ENCODE measurements at regions not wholly inside any gene's neighbourhood (a gene's known extent, or its start where the extent isn't known, plus 50 kb on each side); places are given as distances from the start of the nearest gene placed in this dataset.

GRCh38 chrX:96436105-96436504 lies 248.5 kb upstream of the DIAPH2 start:
- no peak overlapping the region for H3K4me3 ChIP-seq (ENCODE audit: low read length)
- POLR2A ChIA-PET, result no interaction called here
- Mint-ChIP-seq H3K27ac (no peak overlapping the region), H3K9me3 (peaks cover 0 to 1% (median 0%) of the 10 kb centered on the region in 11 donors), H3K4me1 (no peaks in the 10 kb centered on the region), H3K36me3 (no peaks in the 10 kb centered on the region), H3K4me3 (no peak overlapping the region), H3K27me3 (peaks cover 0 to 4% (median 2%) of the 10 kb centered on the region in 5 donors)
- DNase-seq (no peak), ATAC-seq (no peak)
- H3K27ac ChIP-seq (ENCODE audit: low read depth, low read length), result no peak overlapping the region
- no peaks in the 10 kb centered on the region for H3K27me3 ChIP-seq (ENCODE audit: control insufficient read depth in 2 of 2, insufficient read depth in 2 of 2, low read length in 2 of 2)
- H3K36me3 ChIP-seq (ENCODE audit: control insufficient read depth in 2 of 3, insufficient read depth in 3 of 3, low read length in 3 of 3), result no peaks in the 10 kb centered on the region
- intact Hi-C loops (cut with micrococcal nuclease), result no loop called here
- no peaks in the 10 kb centered on the region for H3K9me3 ChIP-seq (ENCODE audit: control insufficient read depth in 2 of 3, low read length in 3 of 3)
- H3K4me1 ChIP-seq (ENCODE audit: control insufficient read depth in 2 of 2, insufficient read depth in 2 of 2, low read length in 2 of 2), result no peaks in the 10 kb centered on the region
- CTCF ChIA-PET, result no interaction called here

GRCh38 chrX:96438803-96439202 lies 245.8 kb upstream of the DIAPH2 start:
- no peaks in the 10 kb centered on the region for H3K9me3 ChIP-seq (ENCODE audit: control insufficient read depth in 2 of 3, low read length in 3 of 3)
- H3K27me3 ChIP-seq (ENCODE audit: control insufficient read depth in 2 of 2, insufficient read depth in 2 of 2, low read length in 2 of 2), result no peaks in the 10 kb centered on the region
- H3K36me3 ChIP-seq (ENCODE audit: control insufficient read depth in 2 of 3, insufficient read depth in 3 of 3, low read length in 3 of 3), result no peaks in the 10 kb centered on the region
- no peak overlapping the region for H3K27ac Mint-ChIP-seq
- H3K9me3 Mint-ChIP-seq, result peaks cover 0 to 1% (median 0%) of the 10 kb centered on the region in 11 donors
- DNase-seq (no peak), ATAC-seq (no peak)
- no peak overlapping the region for H3K4me3 Mint-ChIP-seq
- no peaks in the 10 kb centered on the region for H3K36me3 Mint-ChIP-seq
- ChIA-PET POLR2A (no interaction called here), CTCF (no interaction called here)
- H3K4me1 Mint-ChIP-seq, result no peaks in the 10 kb centered on the region
- peaks cover 0 to 8% (median 4%) of the 10 kb centered on the region in 5 donors for H3K27me3 Mint-ChIP-seq
- no peaks in the 10 kb centered on the region for H3K4me1 ChIP-seq (ENCODE audit: control insufficient read depth in 2 of 2, insufficient read depth in 2 of 2, low read length in 2 of 2)
- no peak overlapping the region for H3K4me3 ChIP-seq (ENCODE audit: low read length)
- intact Hi-C loops (cut with micrococcal nuclease), result no loop called here
- H3K27ac ChIP-seq (ENCODE audit: low read depth, low read length), result no peak overlapping the region

- Mint-ChIP-seq H3K4me3 (no peak overlapping the region), H3K4me1 (no peaks in the 10 kb centered on the region), H3K36me3 (no peaks in the 10 kb centered on the region), H3K9me3 (no peaks in the 10 kb centered on the region), H3K27ac (no peak overlapping the region), H3K27me3 (peaks cover 0 to 8% (median 5%) of the 10 kb centered on the region in 5 donors)
- DNase-seq (no peak), ATAC-seq (no peak)
- Histone ChIP-seq H3K9me3 (ENCODE audit: control insufficient read depth in 2 of 3, low read length in 3 of 3) (no peaks in the 10 kb centered on the region), H3K4me1 (ENCODE audit: control insufficient read depth in 2 of 2, insufficient read depth in 2 of 2, low read length in 2 of 2) (no peaks in the 10 kb centered on the region), H3K27ac (ENCODE audit: low read depth, low read length) (no peak overlapping the region), H3K27me3 (ENCODE audit: control insufficient read depth in 2 of 2, insufficient read depth in 2 of 2, low read length in 2 of 2) (no peaks in the 10 kb centered on the region), H3K36me3 (ENCODE audit: control insufficient read depth in 2 of 3, insufficient read depth in 3 of 3, low read length in 3 of 3) (no peaks in the 10 kb centered on the region), H3K4me3 (ENCODE audit: low read length) (no peak overlapping the region)
- intact Hi-C loops (cut with micrococcal nuclease), result no loop called here
- CTCF ChIA-PET, result no interaction called here
- POLR2A ChIA-PET, result no interaction called here
These were observed 243.7 kb upstream of the DIAPH2 start for GRCh38 chrX:96440941-96441340.

DNA sequence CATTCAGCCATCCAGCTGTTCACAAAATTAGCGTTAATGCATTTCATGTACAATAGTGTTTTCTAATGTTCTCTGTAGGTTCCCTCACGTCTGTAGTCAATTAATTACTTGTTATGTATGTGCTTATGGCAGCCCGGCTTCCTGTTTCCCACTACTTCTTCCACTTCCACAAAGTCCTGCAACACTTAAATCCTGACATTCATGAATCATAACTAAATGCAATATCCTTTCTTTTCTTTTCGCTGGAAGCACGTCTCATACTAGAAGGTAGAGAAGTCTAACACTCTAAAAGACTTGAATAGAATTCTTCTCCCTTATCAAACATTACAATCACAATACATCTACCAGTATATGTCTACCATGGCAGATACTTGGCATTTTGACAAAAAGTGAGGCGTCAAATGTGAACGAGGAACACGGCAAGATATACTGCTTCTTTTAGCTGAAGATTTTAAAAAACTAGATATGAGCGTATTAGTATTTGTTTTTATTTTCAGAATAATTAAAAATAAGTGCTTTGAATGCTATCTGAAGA lies 239.0 kb upstream of the DIAPH2 start:
- Histone ChIP-seq H3K4me3 (ENCODE audit: low read length) (no peak overlapping the region), H3K27ac (ENCODE audit: low read depth, low read length) (no peak overlapping the region), H3K36me3 (ENCODE audit: control insufficient read depth in 2 of 3, insufficient read depth in 3 of 3, low read length in 3 of 3) (no peaks in the 10 kb centered on the region), H3K9me3 (ENCODE audit: control insufficient read depth in 2 of 3, low read length in 3 of 3) (no peaks in the 10 kb centered on the region), H3K27me3 (ENCODE audit: control insufficient read depth in 2 of 2, insufficient read depth in 2 of 2, low read length in 2 of 2) (no peaks in the 10 kb centered on the region), H3K4me1 (ENCODE audit: control insufficient read depth in 2 of 2, insufficient read depth in 2 of 2, low read length in 2 of 2) (no peaks in the 10 kb centered on the region)
- intact Hi-C loops (cut with micrococcal nuclease), result no loop called here
- ChIA-PET CTCF (no interaction called here), POLR2A (no interaction called here)
- no peak for DNase-seq
- no peaks in the 10 kb centered on the region for H3K4me1 Mint-ChIP-seq
- H3K27me3 Mint-ChIP-seq, result peaks cover 0 to 8% (median 5%) of the 10 kb centered on the region in 5 donors
- no peak overlapping the region for H3K27ac Mint-ChIP-seq
- no peak overlapping the region for H3K4me3 Mint-ChIP-seq
- H3K36me3 Mint-ChIP-seq, result no peaks in the 10 kb centered on the region
- ATAC-seq, result no peak
- H3K9me3 Mint-ChIP-seq, result no peaks in the 10 kb centered on the region

DNA sequence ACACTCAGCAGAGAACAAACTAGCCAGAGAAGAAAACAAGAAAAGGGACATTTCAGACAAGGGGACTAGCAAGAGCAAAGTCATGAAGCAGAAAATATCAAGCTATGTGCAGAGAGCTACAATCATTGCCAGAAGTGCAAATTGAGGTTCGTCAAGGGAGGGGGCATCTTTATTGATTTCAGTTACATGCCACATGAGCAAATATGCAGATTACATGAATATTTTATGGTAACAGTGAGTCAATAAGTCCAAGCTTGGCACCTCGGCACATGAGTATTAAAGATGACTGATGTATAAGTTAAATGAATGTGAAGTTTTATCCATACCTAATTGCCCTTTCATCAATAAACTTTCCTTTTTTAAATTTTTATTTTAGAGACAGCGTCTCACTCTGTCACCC lies 238.1 kb upstream of the DIAPH2 start:
- POLR2A ChIA-PET, result no interaction called here
- CTCF ChIA-PET, result no interaction called here
- no peaks in the 10 kb centered on the region for H3K4me1 ChIP-seq (ENCODE audit: control insufficient read depth in 2 of 2, insufficient read depth in 2 of 2, low read length in 2 of 2)
- ATAC-seq (no peak), DNase-seq (no peak)
- H3K4me1 Mint-ChIP-seq, result no peaks in the 10 kb centered on the region
- no peaks in the 10 kb centered on the region for H3K9me3 Mint-ChIP-seq
- intact Hi-C loops (cut with micrococcal nuclease), result no loop called here
- H3K4me3 Mint-ChIP-seq, result no peak overlapping the region
- H3K9me3 ChIP-seq (ENCODE audit: control insufficient read depth in 2 of 3, low read length in 3 of 3), result no peaks in the 10 kb centered on the region
- H3K27ac ChIP-seq (ENCODE audit: low read depth, low read length), result no peak overlapping the region
- H3K4me3 ChIP-seq (ENCODE audit: low read length), result no peak overlapping the region
- H3K27me3 ChIP-seq (ENCODE audit: control insufficient read depth in 2 of 2, insufficient read depth in 2 of 2, low read length in 2 of 2), result no peaks in the 10 kb centered on the region
- no peak overlapping the region for H3K27ac Mint-ChIP-seq
- H3K36me3 ChIP-seq (ENCODE audit: control insufficient read depth in 2 of 3, insufficient read depth in 3 of 3, low read length in 3 of 3), result no peaks in the 10 kb centered on the region
- peaks cover 0 to 5% (median 2%) of the 10 kb centered on the region in 5 donors for H3K27me3 Mint-ChIP-seq
- H3K36me3 Mint-ChIP-seq, result no peaks in the 10 kb centered on the region

DNA sequence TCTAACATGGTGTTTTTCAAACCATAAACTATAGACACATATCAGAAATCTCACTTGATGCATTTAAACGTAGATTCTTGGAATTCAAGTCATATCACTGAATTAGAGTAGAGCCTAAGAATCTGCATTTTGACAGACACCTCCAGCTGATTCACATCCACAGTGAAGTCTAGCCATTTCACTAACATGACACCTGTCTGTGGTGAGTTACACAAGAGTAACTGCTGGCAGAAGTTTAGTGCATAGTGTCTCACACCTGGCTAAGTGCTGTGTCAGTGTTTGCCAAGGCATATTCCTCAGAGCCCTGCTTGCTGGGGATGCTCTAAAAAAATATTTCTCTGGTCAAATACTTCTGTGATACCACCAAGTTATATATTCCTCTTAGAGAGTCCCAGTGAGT lies 237.5 kb upstream of the DIAPH2 start:
- no peaks in the 10 kb centered on the region for H3K4me1 Mint-ChIP-seq
- Histone ChIP-seq H3K4me1 (ENCODE audit: control insufficient read depth in 2 of 2, insufficient read depth in 2 of 2, low read length in 2 of 2) (no peaks in the 10 kb centered on the region), H3K4me3 (ENCODE audit: low read length) (no peak overlapping the region), H3K27ac (ENCODE audit: low read depth, low read length) (no peak overlapping the region), H3K9me3 (ENCODE audit: control insufficient read depth in 2 of 3, low read length in 3 of 3) (no peaks in the 10 kb centered on the region), H3K36me3 (ENCODE audit: control insufficient read depth in 2 of 3, insufficient read depth in 3 of 3, low read length in 3 of 3) (no peaks in the 10 kb centered on the region), H3K27me3 (ENCODE audit: control insufficient read depth in 2 of 2, insufficient read depth in 2 of 2, low read length in 2 of 2) (no peaks in the 10 kb centered on the region)
- no peak for ATAC-seq
- CTCF ChIA-PET, result no interaction called here
- no peaks in the 10 kb centered on the region for H3K36me3 Mint-ChIP-seq
- no peak overlapping the region for H3K27ac Mint-ChIP-seq
- POLR2A ChIA-PET, result no interaction called here
- peaks cover 0 to 5% (median 0%) of the 10 kb centered on the region in 5 donors for H3K27me3 Mint-ChIP-seq
- H3K4me3 Mint-ChIP-seq, result no peak overlapping the region
- no peak for DNase-seq
- H3K9me3 Mint-ChIP-seq, result peaks cover 0 to 2% (median 0%) of the 10 kb centered on the region in 11 donors
- intact Hi-C loops (cut with micrococcal nuclease), result no loop called here

- no peaks in the 10 kb centered on the region for H3K36me3 Mint-ChIP-seq
- CTCF ChIA-PET, result no interaction called here
- no peak overlapping the region for H3K4me3 ChIP-seq (ENCODE audit: low read length)
These were observed 235.5 kb upstream of the DIAPH2 start for GRCh38 chrX:96449191-96449590.

More at GRCh38 chrX:96449191-96449590, 235.5 kb upstream of the DIAPH2 start:
- no peak overlapping the region for H3K4me3 Mint-ChIP-seq
- H3K4me1 Mint-ChIP-seq, result no peaks in the 10 kb centered on the region
- peaks cover 0 to 2% (median 0%) of the 10 kb centered on the region in 11 donors for H3K9me3 Mint-ChIP-seq
- H3K36me3 ChIP-seq (ENCODE audit: control insufficient read depth in 2 of 3, insufficient read depth in 3 of 3, low read length in 3 of 3), result no peaks in the 10 kb centered on the region
- H3K27me3 ChIP-seq (ENCODE audit: control insufficient read depth in 2 of 2, insufficient read depth in 2 of 2, low read length in 2 of 2), result no peaks in the 10 kb centered on the region
- H3K9me3 ChIP-seq (ENCODE audit: control insufficient read depth in 2 of 3, low read length in 3 of 3), result no peaks in the 10 kb centered on the region
- no peak for DNase-seq
- ATAC-seq, result no peak
- POLR2A ChIA-PET, result no interaction called here
- H3K27ac Mint-ChIP-seq, result peak overlapping the region in 1 of 9 donors; percentile 4
- intact Hi-C loops (cut with micrococcal nuclease), result no loop called here
- no peaks in the 10 kb centered on the region for H3K4me1 ChIP-seq (ENCODE audit: control insufficient read depth in 2 of 2, insufficient read depth in 2 of 2, low read length in 2 of 2)
- no peak overlapping the region for H3K27ac ChIP-seq (ENCODE audit: low read depth, low read length)
- H3K27me3 Mint-ChIP-seq, result peaks cover 0 to 5% (median 0%) of the 10 kb centered on the region in 5 donors

Data from naive thymus-derived CD4-positive, alpha-beta T cell (primary cell).